MM.1S (cell line): ENCODE measurements at regions not wholly inside any gene's neighbourhood (a gene's known extent, or its start where the extent isn't known, plus 50 kb on each side); places are given as distances from the start of the nearest gene placed in this dataset.

Source experiments
- CTCF ChIP-seq: fragments of 300-600 bp; sonication (generic); IDR thresholded peaks from 2 replicates; pipeline ENCODE4 v1.5.1; 2016; ENCODE audit warnings: antibody characterized with exemption, low read length, mixed read lengths
- EZH2 ChIP-seq: fragments of 300-600 bp; sonication (generic); optimal IDR thresholded peaks from 2 replicates; pipeline ENCODE3; 2017; ENCODE audit warnings: low read depth, mild to moderate bottlenecking, antibody characterized with exemption, low read length, mixed read lengths
- EZH2phosphoT487 ChIP-seq: fragments of 300-600 bp; sonication (generic); IDR thresholded peaks from 2 replicates; pipeline ENCODE4 v1.6.1; 2018; ENCODE audit warnings: antibody characterized with exemption, low read length

GRCh38 chr5:171629221-171629620, 156.4 kb upstream of the SMIM23 start:
- TF ChIP-seq CTCF = no peak
- TF ChIP-seq EZH2 = no peak
- TF ChIP-seq EZH2phosphoT487 = no peak
